Right cardiac atrium (tissue), 5 donors: ENCODE measurements at regions not wholly inside any gene's neighbourhood (a gene's known extent, or its start where the extent isn't known, plus 50 kb on each side); places are given as distances from the start of the nearest gene placed in this dataset.
A peak's percentile ranks its signal among the peaks of the same experiment; 100 is the strongest.
"Not testable (repeated sequence)": the region's sequence is repeated elsewhere in the genome, so short reads cannot be mapped to it uniquely, and the experiment has no call there.

Experiments used
- ATAC-seq, 2 donors: fragments of 200-7000 bp; cut with Tn5 transposase; one replicate each; pipeline versions ENCODE4 v1.8.0 to v1.9.1; 2020; ENCODE audit warnings: moderate library complexity in 2 of 2, mild to moderate bottlenecking in 1 of 2
- DNase-seq, 3 donors: peaks; one replicate each; pipeline ENCODE4 v3.0.0-alpha.2; 2020
- H3K27ac ChIP-seq: one replicate; pipeline ENCODE4 v1.5.1; 2013; ENCODE audit warnings: mild to moderate bottlenecking, low read length, control low read depth, moderate library complexity
- H3K27me3 ChIP-seq: one replicate; pipeline ENCODE4 v1.6.1; 2013; ENCODE audit not compliant: control insufficient read depth, insufficient read depth
- H3K4me1 ChIP-seq: one replicate; pipeline ENCODE4 v1.6.1; 2013; ENCODE audit warnings: low read length; ENCODE audit not compliant: control insufficient read depth, insufficient read depth
- H3K4me3 ChIP-seq: one replicate; pipeline ENCODE4 v1.5.1; 2013; ENCODE audit warnings: low read length, control low read depth
- H3K9me3 ChIP-seq: one replicate; pipeline ENCODE4 v1.6.1; 2013; ENCODE audit warnings: low read length; ENCODE audit not compliant: control insufficient read depth
- WGBS: extraction: QIAGEN DNeasy Blood & Tissue Kit; methylation state at CpG from one replicate; pipeline ENCODE4 v1.1.7; 2013; 5-methylcytosine and 5-hydroxymethylcytosine counted together
- intact Hi-C, 4 donors: fragments of 100-400 bp; cut with DNase I; formaldehyde crosslinking; loops; one replicate each; pipeline versions ENCODE4 v1.11.0 to v1.14.0; 2022 to 2023
- donor health status: healthy with polysubstance abuse.
- donor health status: DM: no; HTN: yes; CAD: no.
- donor health status: DM: no; HTN: no; CAD: no.
- donor health status: DM: no; HTN: yes; CAD: no; lungs with severe emphysema.
- donor health status: DM: yes; HTN: yes; CAD: no.

DNA sequence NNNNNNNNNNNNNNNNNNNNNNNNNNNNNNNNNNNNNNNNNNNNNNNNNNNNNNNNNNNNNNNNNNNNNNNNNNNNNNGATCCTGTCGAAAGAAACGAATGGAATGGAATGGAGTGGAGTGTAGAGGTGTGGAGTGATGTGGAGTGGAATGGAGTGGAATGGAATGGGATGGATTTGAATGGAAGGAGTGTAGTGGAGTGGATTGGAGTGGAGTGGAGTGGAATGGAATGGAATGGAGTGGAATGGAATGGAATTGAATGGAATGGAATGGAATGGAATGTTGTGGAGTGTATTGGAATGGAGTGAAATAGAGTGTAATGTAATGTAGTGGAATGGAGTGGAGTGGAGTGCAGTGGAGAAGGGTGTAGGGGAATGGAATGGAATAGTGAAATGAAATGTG is 1275.4 kb upstream of the TPTE start:
- H3K4me3 ChIP-seq, intact Hi-C loops, H3K4me1 ChIP-seq, H3K27ac ChIP-seq, DNase-seq, H3K9me3 ChIP-seq, H3K27me3 ChIP-seq: not testable (repeated sequence)
- ATAC-seq: peak; percentile 24
- 70% methylated on average over 2 of the region's 2 CpGs for WGBS

- DNase-seq: peak in 1 of 3 donors; percentile 4
- H3K9me3 ChIP-seq, intact Hi-C loops, H3K4me3 ChIP-seq, H3K27me3 ChIP-seq, H3K4me1 ChIP-seq, H3K27ac ChIP-seq: not testable (repeated sequence)
- 40% methylated on average over 3 of the region's 3 CpGs for WGBS
- ATAC-seq: peak; percentile 80 to 82
Observed at GRCh38 chr21:9246481-9247289, 1274.7 kb upstream of the TPTE start.

DNA sequence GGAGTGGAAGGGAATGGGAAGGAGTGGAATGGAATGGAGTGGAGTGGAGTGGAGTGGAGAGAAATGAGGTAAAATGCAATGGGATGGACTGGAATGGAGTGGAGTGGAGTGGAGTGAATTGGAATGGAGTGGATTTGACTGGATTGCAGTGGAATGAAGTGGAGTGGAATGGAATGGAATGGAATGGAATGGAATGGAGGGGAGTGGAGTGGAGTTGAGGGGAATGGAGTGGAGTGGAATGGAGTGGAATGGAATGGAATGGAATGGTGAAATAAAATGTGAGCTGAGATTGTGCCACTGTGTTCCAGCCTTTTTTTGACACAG is 1274.1 kb upstream of the TPTE start:
- intact Hi-C loops, H3K27me3 ChIP-seq, H3K4me1 ChIP-seq, H3K9me3 ChIP-seq, DNase-seq, H3K4me3 ChIP-seq, H3K27ac ChIP-seq: not testable (repeated sequence)
- peak; percentile 69 to 71 for ATAC-seq

GRCh38 chr21:9247616-9248317 is 1273.6 kb upstream of the TPTE start:
- 37% methylated on average over 3 of the region's 3 CpGs for WGBS
- H3K4me1 ChIP-seq, H3K9me3 ChIP-seq, H3K27me3 ChIP-seq, H3K4me3 ChIP-seq, intact Hi-C loops, H3K27ac ChIP-seq: not testable (repeated sequence)
- DNase-seq (peak in 1 of 3 donors; percentile 7), ATAC-seq (peak; percentile 71 to 73)
